Endothelial cell (in vitro differentiated cells): ENCODE measurements at regions not wholly inside any gene's neighbourhood (a gene's known extent, or its start where the extent isn't known, plus 50 kb on each side); places are given as distances from the start of the nearest gene placed in this dataset.
"Not testable (repeated sequence)": the region's sequence is repeated elsewhere in the genome, so short reads cannot be mapped to it uniquely, and the experiment has no call there.

Experiments used
- DNase-seq: peaks from one replicate; pipeline ENCODE4 v3.0.0; 2021; ENCODE audit warnings: low spot score
- H3K27ac Mint-ChIP-seq: one replicate; pipeline ENCODE4 v1.8.0; 2021; ENCODE audit warnings: mixed read lengths, inconsistent platforms; ENCODE audit not compliant: unreplicated experiment
- H3K27me3 Mint-ChIP-seq: one replicate; pipeline ENCODE4 v1.8.0; 2021; ENCODE audit warnings: mild to moderate bottlenecking, moderate library complexity, mixed read lengths, inconsistent platforms; ENCODE audit not compliant: unreplicated experiment
- H3K36me3 Mint-ChIP-seq: one replicate; pipeline ENCODE4 v1.8.0; 2021; ENCODE audit warnings: mild to moderate bottlenecking, low read depth, mixed read lengths, inconsistent platforms; ENCODE audit not compliant: unreplicated experiment
- H3K4me1 Mint-ChIP-seq: one replicate; pipeline ENCODE4 v1.8.0; 2021; ENCODE audit warnings: mild to moderate bottlenecking, mixed read lengths, inconsistent platforms; ENCODE audit not compliant: unreplicated experiment
- H3K4me3 Mint-ChIP-seq: one replicate; pipeline ENCODE4 v1.8.0; 2021; ENCODE audit warnings: mild to moderate bottlenecking, mixed read lengths, inconsistent platforms; ENCODE audit not compliant: unreplicated experiment
- H3K9me3 Mint-ChIP-seq: one replicate; pipeline ENCODE4 v1.8.0; 2021; ENCODE audit warnings: mixed read lengths, inconsistent platforms; ENCODE audit not compliant: unreplicated experiment
- CTCF ChIP-seq: fragments of 200-600 bp; sonication (generic); IDR thresholded peaks from one replicate; pipeline ENCODE4 v1.5.0; 2021; ENCODE audit warnings: antibody characterized with exemption; ENCODE audit not compliant: unreplicated experiment

DNA sequence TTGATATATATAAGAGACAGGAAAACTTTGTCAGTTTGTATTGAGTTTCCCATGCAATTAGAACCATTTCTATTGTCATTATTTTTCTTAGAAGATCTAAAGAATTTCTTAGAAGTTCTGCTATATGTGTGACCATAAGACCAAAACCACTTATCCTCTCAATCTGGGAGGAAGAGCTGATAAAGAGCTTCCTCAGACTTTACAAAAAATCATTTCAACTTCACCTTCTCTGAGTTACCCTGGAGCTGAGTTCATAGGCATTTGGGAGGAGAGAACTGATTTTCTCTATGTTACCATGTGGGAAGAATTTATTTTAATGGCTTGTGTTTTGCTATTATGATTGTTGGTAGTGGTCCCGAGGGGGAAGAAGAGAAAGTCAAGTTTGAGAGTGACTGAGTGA lies 329.3 kb downstream of the GPD2 start:
- no peak for TF ChIP-seq CTCF
- H3K4me1 Mint-ChIP-seq: no peaks in the 10 kb centered on the region
- no peak overlapping the region for H3K27ac Mint-ChIP-seq
- H3K36me3 Mint-ChIP-seq: no peaks in the 10 kb centered on the region
- no peaks in the 10 kb centered on the region for H3K27me3 Mint-ChIP-seq
- H3K9me3 Mint-ChIP-seq: no peaks in the 10 kb centered on the region
- no peak for DNase-seq
- H3K4me3 Mint-ChIP-seq: no peak overlapping the region

GRCh38 chr2:156769802-156770201 lies 333.6 kb downstream of the GPD2 start:
- Mint-ChIP-seq H3K4me3 (no peak overlapping the region), H3K9me3 (no peaks in the 10 kb centered on the region), H3K4me1 (no peaks in the 10 kb centered on the region), H3K36me3 (no peaks in the 10 kb centered on the region), H3K27ac (no peak overlapping the region), H3K27me3 (no peaks in the 10 kb centered on the region)
- no peak for TF ChIP-seq CTCF
- no peak for DNase-seq

DNA sequence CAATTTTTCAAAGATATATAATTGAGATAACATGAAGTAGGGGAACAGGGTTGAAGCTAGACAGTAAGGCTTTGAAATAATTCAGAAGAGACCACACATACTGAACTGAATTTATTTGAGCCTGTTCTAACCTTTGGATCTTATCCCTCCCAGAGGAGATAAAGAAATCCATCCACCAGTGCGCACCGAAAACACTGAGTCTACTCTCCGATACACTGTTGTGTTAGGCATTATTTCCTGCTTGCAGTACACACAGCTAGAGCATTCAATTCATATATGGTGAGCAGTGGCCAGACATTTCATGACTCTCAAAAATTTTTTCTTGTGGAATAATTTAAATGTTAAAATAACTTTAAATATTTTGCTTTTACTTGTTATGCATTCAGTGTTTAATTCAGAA lies 342.7 kb downstream of the GPD2 start:
- no peak overlapping the region for H3K27ac Mint-ChIP-seq
- H3K9me3 Mint-ChIP-seq: no peaks in the 10 kb centered on the region
- no peaks in the 10 kb centered on the region for H3K36me3 Mint-ChIP-seq
- H3K4me3 Mint-ChIP-seq: no peak overlapping the region
- DNase-seq: no peak
- H3K27me3 Mint-ChIP-seq: no peaks in the 10 kb centered on the region
- no peak for TF ChIP-seq CTCF
- no peaks in the 10 kb centered on the region for H3K4me1 Mint-ChIP-seq

DNA sequence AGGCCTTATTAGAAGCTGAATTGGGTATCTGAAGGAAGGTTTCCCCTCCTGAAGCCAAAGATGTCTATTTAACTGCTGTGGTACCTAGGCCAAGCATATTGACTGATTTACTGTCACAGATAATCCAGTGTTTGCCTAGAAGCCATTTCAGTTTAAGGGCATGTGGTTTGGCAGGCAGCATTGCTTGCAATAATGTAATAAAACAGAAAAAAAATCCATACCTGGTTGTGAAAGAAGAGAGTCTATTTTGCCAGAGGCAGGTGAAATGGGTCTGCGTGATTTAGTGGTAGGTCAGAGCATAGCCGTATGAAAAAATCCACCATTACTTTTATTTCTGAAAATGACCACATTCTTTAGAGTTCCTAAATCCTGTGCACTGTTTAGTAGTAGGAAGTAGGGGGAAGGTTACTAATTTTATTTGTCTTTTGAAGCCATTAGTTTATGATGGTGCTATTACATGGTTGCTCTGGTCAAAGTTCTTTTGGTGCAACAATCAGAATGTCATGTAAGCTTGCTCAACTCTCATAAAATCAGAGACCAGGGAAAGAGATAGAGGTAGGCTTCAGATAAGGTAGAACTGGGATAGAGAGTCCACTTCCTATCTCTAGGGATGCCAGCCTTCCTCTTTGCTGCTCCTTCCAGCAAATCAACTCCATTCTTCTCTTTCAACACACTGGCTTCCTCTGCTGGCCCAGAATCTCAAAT lies 343.4 kb downstream of the GPD2 start:
- Mint-ChIP-seq H3K27me3 (no peaks in the 10 kb centered on the region), H3K9me3 (no peaks in the 10 kb centered on the region), H3K36me3 (no peaks in the 10 kb centered on the region), H3K27ac (no peak overlapping the region), H3K4me1 (no peaks in the 10 kb centered on the region), H3K4me3 (no peak overlapping the region)
- TF ChIP-seq CTCF: no peak
- no peak for DNase-seq

GRCh38 chr2:156781677-156782076 lies 345.5 kb downstream of the GPD2 start:
- not testable (repeated sequence) for H3K27me3 Mint-ChIP-seq, H3K4me3 Mint-ChIP-seq, H3K4me1 Mint-ChIP-seq, H3K9me3 Mint-ChIP-seq, H3K36me3 Mint-ChIP-seq, H3K27ac Mint-ChIP-seq, DNase-seq
